Fibroblast of villous mesenchyme (primary cell): ENCODE measurements at regions not wholly inside any gene's neighbourhood (a gene's known extent, or its start where the extent isn't known, plus 50 kb on each side); places are given as distances from the start of the nearest gene placed in this dataset.
A peak's percentile ranks its signal among the peaks of the same experiment; 100 is the strongest.

Source experiments
- DNase-seq: peaks from one replicate; pipeline ENCODE4 v3.0.0-alpha.2; 2010; ENCODE audit warnings: low read depth
- H3K4me3 ChIP-seq: 2 replicates; pipeline ENCODE4 v1.5.1; 2011; ENCODE audit warnings: low read depth, mild to moderate bottlenecking, low read length
- CTCF ChIP-seq: IDR thresholded peaks from 2 replicates; pipeline ENCODE4 v1.5.1; 2012; ENCODE audit warnings: low read depth, mild to moderate bottlenecking, low read length; ENCODE audit not compliant: insufficient read depth

- DNase-seq = no peak
- H3K4me3 ChIP-seq = no peak overlapping the region
- no peak for TF ChIP-seq CTCF
Observed at GRCh38 chr4:120509719-120510118, 412.8 kb downstream of the PRDM5 start.

DNA sequence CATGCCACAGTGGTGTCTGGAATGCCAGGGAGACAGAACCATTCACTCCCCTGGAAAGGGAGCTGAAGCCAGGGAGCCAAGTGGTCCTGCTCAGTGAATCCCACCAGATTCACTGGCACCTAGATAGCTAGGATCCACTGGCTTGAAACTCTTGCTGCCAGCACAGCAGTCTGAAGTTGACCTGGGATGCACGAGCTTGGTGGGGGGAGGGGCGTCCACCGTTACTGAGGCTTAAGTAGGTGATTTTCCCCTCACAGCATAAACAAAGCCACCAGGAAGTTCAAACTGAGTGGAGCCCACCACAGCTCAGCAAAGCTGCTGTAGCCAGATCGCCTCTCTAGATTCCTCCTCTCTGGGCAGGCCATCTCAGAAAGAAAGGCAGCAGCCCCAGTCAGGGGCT, 413.3 kb downstream of the PRDM5 start:
- H3K4me3 ChIP-seq = no peak overlapping the region
- TF ChIP-seq CTCF = no peak
- no peak for DNase-seq

- DNase-seq = no peak
- no peak for TF ChIP-seq CTCF
- no peak overlapping the region for H3K4me3 ChIP-seq
Observed at GRCh38 chr4:120508036-120508435, 414.5 kb downstream of the PRDM5 start.

- no peak for DNase-seq
- no peak overlapping the region for H3K4me3 ChIP-seq
- no peak for TF ChIP-seq CTCF
Observed at GRCh38 chr4:120506536-120506935, 416.0 kb downstream of the PRDM5 start.

DNA sequence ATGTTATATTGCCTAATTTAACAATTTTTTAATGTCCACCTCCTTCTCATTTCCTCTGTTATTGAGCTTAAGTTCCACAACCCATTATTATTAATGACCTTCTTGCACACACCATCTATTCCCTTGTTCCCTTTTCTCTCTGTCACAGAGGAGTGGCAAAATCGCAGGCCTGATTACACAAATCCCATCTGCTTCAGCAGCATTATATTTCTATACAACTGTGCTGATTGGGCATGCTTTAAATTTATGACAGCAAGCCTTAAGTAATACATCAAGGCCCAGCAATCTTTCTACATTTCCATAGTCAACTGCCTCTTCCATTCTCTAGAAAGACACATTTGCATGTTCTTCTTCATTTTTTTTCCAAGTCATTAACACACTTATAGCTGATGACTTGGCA, 423.8 kb downstream of the PRDM5 start:
- no peak for DNase-seq
- no peak overlapping the region for H3K4me3 ChIP-seq
- TF ChIP-seq CTCF = no peak

DNA sequence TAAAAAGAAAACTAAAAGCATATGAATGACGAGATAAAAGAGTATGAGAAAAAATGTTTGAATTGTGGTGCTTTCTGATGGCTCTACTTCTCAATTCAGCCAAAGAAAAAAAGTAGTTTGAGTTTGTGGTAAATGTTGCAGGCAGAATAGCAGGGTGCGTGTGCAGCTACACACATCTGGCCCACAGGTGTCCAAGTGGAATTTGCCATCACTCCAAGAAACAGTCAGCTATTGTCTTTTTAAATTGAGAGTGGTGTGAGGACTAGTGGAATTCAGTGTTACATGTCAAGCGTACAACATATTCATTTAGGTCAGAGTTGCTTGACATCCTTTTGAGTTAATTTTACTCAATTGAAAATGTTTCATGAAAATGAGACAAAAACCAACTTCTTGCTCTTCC, 424.8 kb upstream of the MAD2L1 start:
- TF ChIP-seq CTCF = no peak
- no peak overlapping the region for H3K4me3 ChIP-seq
- DNase-seq = peak; percentile 2

- TF ChIP-seq CTCF = no peak
- DNase-seq = peak; percentile 19
- no peak overlapping the region for H3K4me3 ChIP-seq
Observed at GRCh38 chr4:120481756-120482155, 415.1 kb upstream of the MAD2L1 start.
